Liver (tissue), 8 donors: ENCODE measurements at regions not wholly inside any gene's neighbourhood (a gene's known extent, or its start where the extent isn't known, plus 50 kb on each side); places are given as distances from the start of the nearest gene placed in this dataset.

ENCODE experiments used
- DNase-seq: peaks from one replicate; pipeline ENCODE4 v3.0.0-alpha.2; 2017; ENCODE audit warnings: low spot score
- H3K27ac ChIP-seq, 2 donors: one replicate each; pipeline ENCODE4 v1.7.0; 2013; ENCODE audit warnings: inconsistent platforms in 2 of 2, low read length in 2 of 2, control low read depth in 1 of 2, low read depth in 1 of 2, mild to moderate bottlenecking in 1 of 2
- H3K27me3 ChIP-seq, 4 donors: one replicate each; pipeline versions ENCODE4 v1.6.1 to v1.7.0; 2013; ENCODE audit warnings: low read length in 3 of 4, inconsistent platforms in 1 of 4, mild to moderate bottlenecking in 1 of 4, moderate library complexity in 1 of 4; ENCODE audit not compliant: control insufficient read depth in 4 of 4, insufficient read depth in 4 of 4
- H3K36me3 ChIP-seq, 4 donors: one replicate each; pipeline versions ENCODE4 v1.6.1 to v1.7.0; 2013; ENCODE audit warnings: low read length in 3 of 4, mild to moderate bottlenecking in 3 of 4, low read depth in 1 of 4, moderate library complexity in 1 of 4; ENCODE audit not compliant: control insufficient read depth in 4 of 4, insufficient read depth in 3 of 4
- H3K4me1 ChIP-seq, 4 donors: one replicate each; pipeline versions ENCODE4 v1.6.1 to v1.7.0; 2013; ENCODE audit warnings: low read length in 3 of 4, mild to moderate bottlenecking in 3 of 4, moderate library complexity in 1 of 4; ENCODE audit not compliant: control insufficient read depth in 4 of 4, insufficient read depth in 4 of 4
- H3K4me3 ChIP-seq, 3 donors: one replicate each; pipeline versions ENCODE4 v1.6.1 to v1.7.0; 2013; ENCODE audit warnings: low read length in 3 of 3, control low read depth in 1 of 3, low read depth in 1 of 3, mild to moderate bottlenecking in 1 of 3
- H3K9ac ChIP-seq, 2 donors: one replicate each; pipeline ENCODE4 v1.7.0; 2013; ENCODE audit warnings: low read length in 2 of 2, mild to moderate bottlenecking in 2 of 2, moderate library complexity in 2 of 2, control low read depth in 1 of 2, low read depth in 1 of 2
- H3K9me3 ChIP-seq, 4 donors: one replicate each; pipeline versions ENCODE4 v1.6.1 to v1.7.0; 2013; ENCODE audit warnings: low read length in 3 of 4; ENCODE audit not compliant: control insufficient read depth in 4 of 4
- ATF3 ChIP-seq: IDR thresholded peaks from 2 replicates; pipeline ENCODE4 v1.6.1; 2016; ENCODE audit warnings: antibody characterized with exemption
- EGR1 ChIP-seq, 2 donors: IDR thresholded peaks; 2 replicates each; pipeline ENCODE4 v1.6.1; 2016 to 2018; ENCODE audit warnings: antibody characterized with exemption in 2 of 2, low read depth in 2 of 2
- FOXA1 ChIP-seq: IDR thresholded peaks from 2 replicates; pipeline ENCODE4 v1.6.1; 2016; ENCODE audit warnings: antibody characterized with exemption
- FOXA2 ChIP-seq: IDR thresholded peaks from 2 replicates; pipeline ENCODE4 v1.6.1; 2016; ENCODE audit warnings: antibody characterized with exemption
- GABPA ChIP-seq, 2 donors: IDR thresholded peaks in 1 of 2; conservative IDR thresholded peaks in 1 of 2; 2 replicates each; pipeline ENCODE4 v1.6.1; 2016; ENCODE audit warnings: antibody characterized with exemption in 2 of 2, mild to moderate bottlenecking in 1 of 2, moderate library complexity in 1 of 2
- HNF4A ChIP-seq, 2 donors: conservative IDR thresholded peaks; 2 replicates each; pipeline ENCODE4 v1.6.1; 2016; ENCODE audit warnings: antibody characterized with exemption in 2 of 2, mild to moderate bottlenecking in 2 of 2
- HNF4G ChIP-seq: IDR thresholded peaks from 2 replicates; pipeline ENCODE4 v1.6.1; 2016; ENCODE audit warnings: antibody characterized with exemption
- JUND ChIP-seq, 2 donors: IDR thresholded peaks; 2 replicates each; pipeline ENCODE4 v1.6.1; 2016; ENCODE audit warnings: antibody characterized with exemption in 2 of 2
- MAX ChIP-seq: IDR thresholded peaks from 2 replicates; pipeline ENCODE4 v1.6.1; 2016; ENCODE audit warnings: antibody characterized with exemption
- NR2F2 ChIP-seq: IDR thresholded peaks from 2 replicates; pipeline ENCODE4 v1.6.1; 2016; ENCODE audit warnings: antibody characterized with exemption
- RAD21 ChIP-seq, 2 donors: IDR thresholded peaks; 2 replicates each; pipeline ENCODE4 v1.6.1; 2016; ENCODE audit warnings: antibody characterized with exemption in 2 of 2, mild to moderate bottlenecking in 2 of 2
- RXRA ChIP-seq, 2 donors: IDR thresholded peaks; 2 replicates each; pipeline ENCODE4 v1.6.1; 2017 to 2018; ENCODE audit warnings: antibody characterized with exemption in 2 of 2, mild to moderate bottlenecking in 1 of 2
- SP1 ChIP-seq: IDR thresholded peaks from 2 replicates; pipeline ENCODE4 v1.6.1; 2018; ENCODE audit warnings: antibody characterized with exemption, mild to moderate bottlenecking
- TAF1 ChIP-seq: conservative IDR thresholded peaks from 2 replicates; pipeline ENCODE4 v1.6.1; 2016; ENCODE audit warnings: antibody characterized with exemption, mild to moderate bottlenecking
- YY1 ChIP-seq: IDR thresholded peaks from 2 replicates; pipeline ENCODE4 v1.6.1; 2016; ENCODE audit warnings: antibody characterized with exemption, mild to moderate bottlenecking
- WGBS: extraction: QIAGEN DNeasy Blood & Tissue Kit; methylation state at CpG from one replicate; pipeline ENCODE4 v1.1.7; 2013; 5-methylcytosine and 5-hydroxymethylcytosine counted together
- TF ChIP-seq, protein P1 (sequence below): IDR thresholded peaks from 2 replicates; pipeline ENCODE4 v1.6.1; 2016; ENCODE audit warnings: antibody characterized with exemption, mild to moderate bottlenecking
- TF ChIP-seq, protein P2 (sequence below): fragments of 150-350 bp; IDR thresholded peaks from 2 replicates; pipeline ENCODE4 v1.5.1; 2017; ENCODE audit warnings: improper control_type of control experiment, low read depth, low read length; ENCODE audit not compliant: missing input control
- TF ChIP-seq, protein P3 (sequence below): IDR thresholded peaks from 2 replicates; pipeline ENCODE4 v1.6.1; 2016; ENCODE audit warnings: antibody characterized with exemption
- donor health status: healthy.
- donor health status: healthy.
- donor health status: healthy.
- donor health status: healthy.
- donor health status: healthy.

GRCh38 chr2:122525336-122525735 is 769.9 kb downstream of the TSN start:
- H3K36me3 ChIP-seq = no peaks in the 10 kb centered on the region
- no peaks in the 10 kb centered on the region for H3K4me1 ChIP-seq
- H3K9me3 ChIP-seq = no peaks in the 10 kb centered on the region
- 68% methylated on average over 2 of the region's 2 CpGs for WGBS
- no peak for DNase-seq
- no peak overlapping the region for H3K4me3 ChIP-seq
- no peaks in the 10 kb centered on the region for H3K27me3 ChIP-seq
- no peak overlapping the region for H3K9ac ChIP-seq
- H3K27ac ChIP-seq = no peak overlapping the region
- TF ChIP-seq, protein P1, sequence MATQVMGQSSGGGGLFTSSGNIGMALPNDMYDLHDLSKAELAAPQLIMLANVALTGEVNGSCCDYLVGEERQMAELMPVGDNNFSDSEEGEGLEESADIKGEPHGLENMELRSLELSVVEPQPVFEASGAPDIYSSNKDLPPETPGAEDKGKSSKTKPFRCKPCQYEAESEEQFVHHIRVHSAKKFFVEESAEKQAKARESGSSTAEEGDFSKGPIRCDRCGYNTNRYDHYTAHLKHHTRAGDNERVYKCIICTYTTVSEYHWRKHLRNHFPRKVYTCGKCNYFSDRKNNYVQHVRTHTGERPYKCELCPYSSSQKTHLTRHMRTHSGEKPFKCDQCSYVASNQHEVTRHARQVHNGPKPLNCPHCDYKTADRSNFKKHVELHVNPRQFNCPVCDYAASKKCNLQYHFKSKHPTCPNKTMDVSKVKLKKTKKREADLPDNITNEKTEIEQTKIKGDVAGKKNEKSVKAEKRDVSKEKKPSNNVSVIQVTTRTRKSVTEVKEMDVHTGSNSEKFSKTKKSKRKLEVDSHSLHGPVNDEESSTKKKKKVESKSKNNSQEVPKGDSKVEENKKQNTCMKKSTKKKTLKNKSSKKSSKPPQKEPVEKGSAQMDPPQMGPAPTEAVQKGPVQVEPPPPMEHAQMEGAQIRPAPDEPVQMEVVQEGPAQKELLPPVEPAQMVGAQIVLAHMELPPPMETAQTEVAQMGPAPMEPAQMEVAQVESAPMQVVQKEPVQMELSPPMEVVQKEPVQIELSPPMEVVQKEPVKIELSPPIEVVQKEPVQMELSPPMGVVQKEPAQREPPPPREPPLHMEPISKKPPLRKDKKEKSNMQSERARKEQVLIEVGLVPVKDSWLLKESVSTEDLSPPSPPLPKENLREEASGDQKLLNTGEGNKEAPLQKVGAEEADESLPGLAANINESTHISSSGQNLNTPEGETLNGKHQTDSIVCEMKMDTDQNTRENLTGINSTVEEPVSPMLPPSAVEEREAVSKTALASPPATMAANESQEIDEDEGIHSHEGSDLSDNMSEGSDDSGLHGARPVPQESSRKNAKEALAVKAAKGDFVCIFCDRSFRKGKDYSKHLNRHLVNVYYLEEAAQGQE = no peak
- no peak for TF ChIP-seq ATF3
- TF ChIP-seq HNF4G = no peak
- no peak for TF ChIP-seq FOXA1
- TF ChIP-seq EGR1 (IDR thresholded peaks at IDR 0.05; ENCODE audit: low read depth in 2 of 2) = no peak
- TF ChIP-seq SP1 = no peak
- TF ChIP-seq FOXA2 = no peak
- TF ChIP-seq HNF4A (conservative IDR thresholded peaks at IDR 0.05) = no peak
- TF ChIP-seq RXRA (IDR thresholded peaks at IDR 0.05) = no peak
- TF ChIP-seq GABPA (IDR thresholded peaks at IDR 0.05 in 1 of 2, conservative IDR thresholded peaks at IDR 0.05 in 1 of 2) = no peak
- TF ChIP-seq TAF1 = no peak
- TF ChIP-seq MAX = no peak
- TF ChIP-seq NR2F2 = no peak
- no peak for TF ChIP-seq JUND (IDR thresholded peaks at IDR 0.05)
- no peak for TF ChIP-seq YY1
- TF ChIP-seq, protein P2, sequence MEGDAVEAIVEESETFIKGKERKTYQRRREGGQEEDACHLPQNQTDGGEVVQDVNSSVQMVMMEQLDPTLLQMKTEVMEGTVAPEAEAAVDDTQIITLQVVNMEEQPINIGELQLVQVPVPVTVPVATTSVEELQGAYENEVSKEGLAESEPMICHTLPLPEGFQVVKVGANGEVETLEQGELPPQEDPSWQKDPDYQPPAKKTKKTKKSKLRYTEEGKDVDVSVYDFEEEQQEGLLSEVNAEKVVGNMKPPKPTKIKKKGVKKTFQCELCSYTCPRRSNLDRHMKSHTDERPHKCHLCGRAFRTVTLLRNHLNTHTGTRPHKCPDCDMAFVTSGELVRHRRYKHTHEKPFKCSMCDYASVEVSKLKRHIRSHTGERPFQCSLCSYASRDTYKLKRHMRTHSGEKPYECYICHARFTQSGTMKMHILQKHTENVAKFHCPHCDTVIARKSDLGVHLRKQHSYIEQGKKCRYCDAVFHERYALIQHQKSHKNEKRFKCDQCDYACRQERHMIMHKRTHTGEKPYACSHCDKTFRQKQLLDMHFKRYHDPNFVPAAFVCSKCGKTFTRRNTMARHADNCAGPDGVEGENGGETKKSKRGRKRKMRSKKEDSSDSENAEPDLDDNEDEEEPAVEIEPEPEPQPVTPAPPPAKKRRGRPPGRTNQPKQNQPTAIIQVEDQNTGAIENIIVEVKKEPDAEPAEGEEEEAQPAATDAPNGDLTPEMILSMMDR = no peak
- TF ChIP-seq RAD21 (IDR thresholded peaks at IDR 0.05) = no peak
- TF ChIP-seq, protein P3, sequence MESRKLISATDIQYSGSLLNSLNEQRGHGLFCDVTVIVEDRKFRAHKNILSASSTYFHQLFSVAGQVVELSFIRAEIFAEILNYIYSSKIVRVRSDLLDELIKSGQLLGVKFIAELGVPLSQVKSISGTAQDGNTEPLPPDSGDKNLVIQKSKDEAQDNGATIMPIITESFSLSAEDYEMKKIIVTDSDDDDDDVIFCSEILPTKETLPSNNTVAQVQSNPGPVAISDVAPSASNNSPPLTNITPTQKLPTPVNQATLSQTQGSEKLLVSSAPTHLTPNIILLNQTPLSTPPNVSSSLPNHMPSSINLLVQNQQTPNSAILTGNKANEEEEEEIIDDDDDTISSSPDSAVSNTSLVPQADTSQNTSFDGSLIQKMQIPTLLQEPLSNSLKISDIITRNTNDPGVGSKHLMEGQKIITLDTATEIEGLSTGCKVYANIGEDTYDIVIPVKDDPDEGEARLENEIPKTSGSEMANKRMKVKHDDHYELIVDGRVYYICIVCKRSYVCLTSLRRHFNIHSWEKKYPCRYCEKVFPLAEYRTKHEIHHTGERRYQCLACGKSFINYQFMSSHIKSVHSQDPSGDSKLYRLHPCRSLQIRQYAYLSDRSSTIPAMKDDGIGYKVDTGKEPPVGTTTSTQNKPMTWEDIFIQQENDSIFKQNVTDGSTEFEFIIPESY = no peak
